Spleen (tissue), 11 donors: ENCODE measurements at regions not wholly inside any gene's neighbourhood (a gene's known extent, or its start where the extent isn't known, plus 50 kb on each side); places are given as distances from the start of the nearest gene placed in this dataset.

ENCODE experiments used
- DNase-seq: peaks from one replicate; pipeline ENCODE4 v3.0.0-alpha.2; 2020
- H3K27ac ChIP-seq, 8 donors: fragments of 200-600 bp; sonication (generic) in 7 of 8; 1 replicate in 4 of 8; 2 replicates in 4 of 8; pipeline versions ENCODE4 v1.5.0 to v1.8.0; 2016 to 2021; ENCODE audit warnings: inconsistent platforms in 4 of 8, mild to moderate bottlenecking in 4 of 8, moderate library complexity in 1 of 8
- H3K27me3 ChIP-seq, 7 donors: fragments of 200-600 bp; sonication (generic) in 6 of 7; replicated peaks in 1 of 7; 1 replicate in 4 of 7; 2 replicates in 3 of 7; pipeline versions ENCODE4 v1.5.0 to v1.8.0; 2016 to 2021; ENCODE audit warnings: inconsistent platforms in 3 of 7, mild to moderate bottlenecking in 1 of 7
- H3K36me3 ChIP-seq, 6 donors: fragments of 200-600 bp; sonication (generic) in 5 of 6; 1 replicate in 4 of 6; 2 replicates in 2 of 6; pipeline versions ENCODE4 v1.5.0 to v1.8.0; 2016 to 2021; ENCODE audit warnings: inconsistent platforms in 2 of 6
- H3K4me1 ChIP-seq, 6 donors: fragments of 200-600 bp; sonication (generic) in 5 of 6; 1 replicate in 3 of 6; 2 replicates in 3 of 6; pipeline versions ENCODE4 v1.5.0 to v1.8.0; 2016 to 2021; ENCODE audit warnings: inconsistent platforms in 3 of 6
- H3K4me3 ChIP-seq, 8 donors: fragments of 200-600 bp; sonication (generic) in 7 of 8; 1 replicate in 4 of 8; 2 replicates in 4 of 8; pipeline versions ENCODE4 v1.5.0 to v1.8.0; 2016 to 2021; ENCODE audit warnings: inconsistent platforms in 4 of 8, mild to moderate bottlenecking in 4 of 8, moderate library complexity in 2 of 8
- H3K9me3 ChIP-seq, 8 donors: fragments of 200-600 bp; sonication (generic) in 7 of 8; 1 replicate in 4 of 8; 2 replicates in 4 of 8; pipeline versions ENCODE4 v1.5.0 to v1.8.0; 2016 to 2021; ENCODE audit warnings: inconsistent platforms in 4 of 8
- CTCF ChIP-seq, 11 experiments: fragments of 200-600 bp in 7 of 11; fragments of 450-650 bp in 4 of 11; sonication (generic) in 4 of 11; IDR thresholded peaks in 8 of 11; conservative IDR thresholded peaks in 3 of 11; 1 replicate in 7 of 11; 2 replicates in 4 of 11; pipeline versions ENCODE4 v1.4.0 to v1.8.0; 2016 to 2021; ENCODE audit warnings: antibody characterized with exemption in 11 of 11, inconsistent platforms in 4 of 11, mild to moderate bottlenecking in 1 of 11
- POLR2A ChIP-seq, 3 donors: fragments of 450-650 bp; IDR thresholded peaks; one replicate each; pipeline ENCODE4 v1.5.1; 2017; ENCODE audit warnings: antibody characterized with exemption in 3 of 3, mild to moderate bottlenecking in 1 of 3
- POLR2AphosphoS5 ChIP-seq, 3 donors: sonication (generic); formaldehyde crosslinking; IDR thresholded peaks; one replicate each; pipeline ENCODE4 v1.5.1; 2017; ENCODE audit warnings: antibody characterized with exemption in 3 of 3
- WGBS, 5 donors: extraction: QIAGEN DNeasy Blood & Tissue Kit in 3 of 5; methylation state at CpG; one replicate each; pipeline versions ENCODE4 v1.1.5 to v1.1.7; 2013 to 2018; 5-methylcytosine and 5-hydroxymethylcytosine counted together
- intact Hi-C: fragments of 100-400 bp; cut with DNase I; formaldehyde crosslinking; loops from one replicate; pipeline ENCODE4 v1.15.0; 2023; ENCODE audit warnings: low total_unique reads
- donor health status: healthy with polysubstance abuse.
- donor health status: DM: no; HTN: no; CAD: no; lungs with moderate emphysema.
- donor health status: DM: no; HTN: no; CAD: no.
- donor health status: Bipolar disorder and iron deficiency.
- donor health status: healthy.
- donor health status: DM: no; HTN: no; CAD: no.
- donor health status: DM: yes; HTN: yes; CAD: no.

DNA sequence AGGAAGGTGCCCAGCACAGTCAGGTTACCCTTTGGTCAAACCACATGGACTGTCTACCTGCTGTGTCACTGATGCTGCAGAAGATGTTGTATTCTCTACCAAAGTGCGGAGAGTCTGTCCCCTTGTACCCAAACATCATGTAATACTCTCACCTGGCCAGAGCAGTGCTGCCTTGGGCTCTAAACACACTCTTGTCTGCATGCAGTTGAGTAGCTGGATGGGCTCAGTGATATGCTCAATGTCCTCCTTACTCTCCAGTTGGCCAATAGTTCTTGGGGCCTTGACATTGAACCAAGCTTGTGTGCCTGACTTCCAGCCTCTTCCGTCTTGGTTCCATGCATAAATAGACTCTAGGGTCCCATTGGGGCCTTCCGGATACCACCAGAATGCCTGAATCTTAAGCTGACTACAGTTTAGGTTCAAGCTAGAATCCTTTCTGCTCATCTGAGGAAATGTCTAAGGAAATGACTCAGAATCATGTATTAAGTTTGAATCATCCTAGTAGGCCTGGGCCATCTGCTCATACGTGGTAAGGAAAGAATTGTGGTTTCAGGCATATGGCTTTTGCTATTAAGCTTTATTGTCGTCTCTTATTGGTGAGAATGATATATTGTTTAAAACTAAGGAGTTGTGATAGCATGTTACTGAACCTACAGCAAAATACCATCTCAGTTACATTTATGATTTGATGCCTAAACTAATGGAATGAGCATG is 118.0 kb downstream of the OTUD1 start:
- H3K4me3 ChIP-seq = no peak overlapping the region
- H3K36me3 ChIP-seq = no peaks in the 10 kb centered on the region
- no peak for DNase-seq
- no peak overlapping the region for H3K27ac ChIP-seq
- peaks cover 0 to 16% (median 10%) of the 10 kb centered on the region in 8 donors for H3K9me3 ChIP-seq
- no peak for TF ChIP-seq POLR2A (IDR thresholded peaks at IDR 0.05)
- no peak for TF ChIP-seq POLR2AphosphoS5 (IDR thresholded peaks at IDR 0.05)
- TF ChIP-seq CTCF (IDR thresholded peaks at IDR 0.05 in 8 of 11, conservative IDR thresholded peaks at IDR 0.05 in 3 of 11) = no peak
- WGBS, 5 donors = 63 to 70% (median 64%) methylated on average over 5 of the region's 5 CpGs
- H3K27me3 ChIP-seq = no peaks in the 10 kb centered on the region
- no peaks in the 10 kb centered on the region for H3K4me1 ChIP-seq
- intact Hi-C loops = no loop called here

DNA sequence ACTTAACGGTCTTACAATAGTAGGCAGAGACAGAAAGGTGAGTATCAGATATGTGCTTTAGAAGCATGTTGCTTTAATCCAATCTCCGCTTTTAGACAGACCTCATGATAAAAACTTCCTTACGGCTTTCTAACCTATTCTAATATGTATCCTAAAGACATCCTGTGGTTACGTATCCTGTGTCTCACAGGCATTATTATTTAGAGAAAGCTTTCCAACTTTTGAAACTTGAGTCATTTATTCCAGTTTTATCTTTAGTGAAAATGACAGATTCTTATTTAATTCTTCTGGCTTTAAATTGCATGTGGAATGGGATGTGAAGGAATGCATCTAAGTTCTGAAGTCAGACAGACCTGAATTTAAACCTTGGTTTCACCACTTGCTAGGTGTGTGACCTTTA is 118.9 kb downstream of the OTUD1 start:
- Histone ChIP-seq H3K27ac (no peak overlapping the region), H3K27me3 (no peaks in the 10 kb centered on the region), H3K4me3 (no peak overlapping the region), H3K9me3 (peaks cover 0 to 25% (median 18%) of the 10 kb centered on the region in 8 donors), H3K4me1 (no peaks in the 10 kb centered on the region), H3K36me3 (no peaks in the 10 kb centered on the region)
- no peak for DNase-seq
- intact Hi-C loops = no loop called here
- WGBS, 5 donors = 79 to 94% (median 90%) methylated on average over 4 of the region's 4 CpGs
- no peak for TF ChIP-seq CTCF (IDR thresholded peaks at IDR 0.05 in 8 of 11, conservative IDR thresholded peaks at IDR 0.05 in 3 of 11)
- TF ChIP-seq POLR2AphosphoS5 (IDR thresholded peaks at IDR 0.05) = no peak
- TF ChIP-seq POLR2A (IDR thresholded peaks at IDR 0.05) = no peak

DNA sequence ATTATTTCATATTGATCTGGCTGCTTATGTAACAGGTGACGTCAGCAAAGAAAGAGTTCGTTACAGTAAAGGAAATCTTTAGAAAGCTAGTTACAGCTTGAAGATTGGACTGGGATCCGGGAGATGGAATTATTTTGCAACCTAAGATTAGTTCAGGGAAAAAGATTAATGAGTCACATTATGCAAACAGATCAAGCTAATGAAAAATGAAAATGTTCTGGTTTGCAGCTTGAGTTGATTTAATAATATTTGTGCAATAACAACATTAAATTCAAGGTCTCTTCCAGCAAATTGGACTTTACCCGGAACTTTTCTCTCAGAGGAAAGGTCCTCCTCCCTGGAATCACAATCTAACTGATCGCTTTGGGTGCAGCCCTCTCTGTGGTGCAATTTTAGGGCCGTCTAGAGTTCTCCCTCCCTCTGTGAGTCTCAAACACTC is 119.5 kb downstream of the OTUD1 start:
- Histone ChIP-seq H3K36me3 (no peaks in the 10 kb centered on the region), H3K4me3 (no peak overlapping the region), H3K4me1 (no peaks in the 10 kb centered on the region), H3K27ac (no peak overlapping the region), H3K27me3 (no peaks in the 10 kb centered on the region), H3K9me3 (peaks cover 0 to 30% (median 20%) of the 10 kb centered on the region in 8 donors)
- DNase-seq = no peak
- intact Hi-C loops = no loop called here
- 69 to 82% (median 77%) methylated on average over 6 of the region's 6 CpGs for WGBS, 5 donors
- TF ChIP-seq POLR2A (IDR thresholded peaks at IDR 0.05) (no peak), CTCF (IDR thresholded peaks at IDR 0.05 in 8 of 11, conservative IDR thresholded peaks at IDR 0.05 in 3 of 11) (no peak), POLR2AphosphoS5 (IDR thresholded peaks at IDR 0.05) (no peak)

GRCh38 chr10:23568996-23569395 is 130.1 kb downstream of the OTUD1 start:
- Histone ChIP-seq H3K27ac (no peak overlapping the region), H3K9me3 (peaks cover 7 to 50% (median 41%) of the 10 kb centered on the region in 8 donors), H3K4me1 (no peaks in the 10 kb centered on the region), H3K27me3 (no peaks in the 10 kb centered on the region), H3K4me3 (no peak overlapping the region), H3K36me3 (no peaks in the 10 kb centered on the region)
- TF ChIP-seq POLR2AphosphoS5 (IDR thresholded peaks at IDR 0.05) (no peak), CTCF (IDR thresholded peaks at IDR 0.05 in 8 of 11, conservative IDR thresholded peaks at IDR 0.05 in 3 of 11) (no peak), POLR2A (IDR thresholded peaks at IDR 0.05) (no peak)
- intact Hi-C loops = no loop called here
- no peak for DNase-seq
- WGBS, 5 donors = 50 to 67% (median 64%) methylated on average over 3 of the region's 3 CpGs
